ENCODE measurements at regions not wholly inside any gene's neighbourhood (a gene's known extent, or its start where the extent isn't known, plus 50 kb on each side); places are given as distances from the start of the nearest gene placed in this dataset.

GRCh38 chr10:109393425-109393824 is 529.9 kb downstream of the XPNPEP1 start (continued):
- TF ChIP-seq ZSCAN18 (CRISPR knock-in tag; IDR thresholded peaks at IDR 0.05) = no peak

DNA sequence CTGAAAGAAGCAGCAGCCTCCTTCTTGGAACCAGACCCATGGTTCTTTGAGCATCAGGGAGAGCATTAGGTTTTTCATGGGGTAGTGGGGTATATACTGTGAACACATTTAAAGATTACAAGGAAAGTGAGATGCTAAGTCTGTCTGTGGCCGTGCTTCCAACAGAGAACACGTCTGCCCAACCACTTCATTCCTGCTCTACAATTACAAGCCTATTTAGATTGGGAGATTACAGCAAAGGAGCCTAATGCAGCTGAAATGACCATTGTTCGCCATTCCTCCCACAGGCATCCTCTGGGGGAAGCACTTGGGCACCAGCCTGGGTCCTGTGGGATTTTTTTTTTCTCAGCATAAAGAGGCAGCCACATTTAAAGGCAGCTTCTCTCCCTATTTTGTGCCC is 536.4 kb downstream of the XPNPEP1 start:
- H3K9me3 Mint-ChIP-seq = no peaks in the 10 kb centered on the region
- POLR2A ChIA-PET = interaction anchor here (0.5 kb wide), 1 partner anchor 11 kb away, joined by 4 read pairs; no protein-coding TSS in a partner anchor

GRCh38 chr10:109386101-109386500 is 537.2 kb downstream of the XPNPEP1 start:
- no peaks in the 10 kb centered on the region for H3K4me1 Mint-ChIP-seq
- no peak for DNase-seq (ENCODE audit: low spot score)
- no peak for ATAC-seq
- H3K9me3 Mint-ChIP-seq = no peaks in the 10 kb centered on the region
- H3K27ac Mint-ChIP-seq = no peak overlapping the region
- CTCF ChIA-PET = no interaction called here
- no peaks in the 10 kb centered on the region for H3K27me3 Mint-ChIP-seq (ENCODE audit: low read depth)
- POLR2A ChIA-PET = interaction anchor here (0.5 kb wide), 1 partner anchor 10 kb away, joined by 4 read pairs; no protein-coding TSS in a partner anchor
- no peaks in the 10 kb centered on the region for H3K36me3 Mint-ChIP-seq
- H3K4me3 Mint-ChIP-seq = no peak overlapping the region
- TF ChIP-seq GABPB1 (CRISPR knock-in tag; IDR thresholded peaks at IDR 0.05) (no peak), ZMAT4 (CRISPR knock-in tag; IDR thresholded peaks at IDR 0.05) (no peak), PRRX2 (CRISPR knock-in tag; IDR thresholded peaks at IDR 0.05) (no peak), FOXP1 (CRISPR knock-in tag; IDR thresholded peaks at IDR 0.05; ENCODE audit: borderline replicate concordance) (no peak), USF2 (CRISPR knock-in tag; IDR thresholded peaks at IDR 0.05) (no peak), ESRRA (CRISPR knock-in tag; IDR thresholded peaks at IDR 0.05; ENCODE audit: borderline replicate concordance) (no peak), NR1H2 (CRISPR knock-in tag; IDR thresholded peaks at IDR 0.05) (no peak), ZNF232 (CRISPR knock-in tag; IDR thresholded peaks at IDR 0.05) (no peak), SOX15 (CRISPR knock-in tag; IDR thresholded peaks at IDR 0.05) (no peak), ZNF219 (CRISPR knock-in tag; IDR thresholded peaks at IDR 0.05; ENCODE audit: borderline replicate concordance) (no peak), NFATC4 (CRISPR knock-in tag; IDR thresholded peaks at IDR 0.05) (no peak), NFYB (CRISPR knock-in tag; conservative IDR thresholded peaks at IDR 0.05; ENCODE audit: low read depth) (no peak)
- TF ChIP-seq, protein P1, sequence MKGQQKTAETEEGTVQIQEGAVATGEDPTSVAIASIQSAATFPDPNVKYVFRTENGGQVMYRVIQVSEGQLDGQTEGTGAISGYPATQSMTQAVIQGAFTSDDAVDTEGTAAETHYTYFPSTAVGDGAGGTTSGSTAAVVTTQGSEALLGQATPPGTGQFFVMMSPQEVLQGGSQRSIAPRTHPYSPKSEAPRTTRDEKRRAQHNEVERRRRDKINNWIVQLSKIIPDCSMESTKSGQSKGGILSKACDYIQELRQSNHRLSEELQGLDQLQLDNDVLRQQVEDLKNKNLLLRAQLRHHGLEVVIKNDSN (CRISPR knock-in tag; IDR thresholded peaks at IDR 0.05) = no peak
- TF ChIP-seq, protein P2, sequence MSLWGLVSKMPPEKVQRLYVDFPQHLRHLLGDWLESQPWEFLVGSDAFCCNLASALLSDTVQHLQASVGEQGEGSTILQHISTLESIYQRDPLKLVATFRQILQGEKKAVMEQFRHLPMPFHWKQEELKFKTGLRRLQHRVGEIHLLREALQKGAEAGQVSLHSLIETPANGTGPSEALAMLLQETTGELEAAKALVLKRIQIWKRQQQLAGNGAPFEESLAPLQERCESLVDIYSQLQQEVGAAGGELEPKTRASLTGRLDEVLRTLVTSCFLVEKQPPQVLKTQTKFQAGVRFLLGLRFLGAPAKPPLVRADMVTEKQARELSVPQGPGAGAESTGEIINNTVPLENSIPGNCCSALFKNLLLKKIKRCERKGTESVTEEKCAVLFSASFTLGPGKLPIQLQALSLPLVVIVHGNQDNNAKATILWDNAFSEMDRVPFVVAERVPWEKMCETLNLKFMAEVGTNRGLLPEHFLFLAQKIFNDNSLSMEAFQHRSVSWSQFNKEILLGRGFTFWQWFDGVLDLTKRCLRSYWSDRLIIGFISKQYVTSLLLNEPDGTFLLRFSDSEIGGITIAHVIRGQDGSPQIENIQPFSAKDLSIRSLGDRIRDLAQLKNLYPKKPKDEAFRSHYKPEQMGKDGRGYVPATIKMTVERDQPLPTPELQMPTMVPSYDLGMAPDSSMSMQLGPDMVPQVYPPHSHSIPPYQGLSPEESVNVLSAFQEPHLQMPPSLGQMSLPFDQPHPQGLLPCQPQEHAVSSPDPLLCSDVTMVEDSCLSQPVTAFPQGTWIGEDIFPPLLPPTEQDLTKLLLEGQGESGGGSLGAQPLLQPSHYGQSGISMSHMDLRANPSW (CRISPR knock-in tag; conservative IDR thresholded peaks at IDR 0.05; ENCODE audit: low read depth) = no peak

More for the DNA sequence above, 536.4 kb downstream of the XPNPEP1 start:
- Mint-ChIP-seq H3K27me3 (ENCODE audit: low read depth) (no peaks in the 10 kb centered on the region), H3K27ac (no peak overlapping the region), H3K4me3 (no peak overlapping the region), H3K36me3 (no peaks in the 10 kb centered on the region), H3K4me1 (no peaks in the 10 kb centered on the region)
- TF ChIP-seq JUN (CRISPR knock-in tag; IDR thresholded peaks at IDR 0.05) (no peak), ELF4 (CRISPR knock-in tag; IDR thresholded peaks at IDR 0.05; ENCODE audit: low read depth) (no peak), MYBL2 (CRISPR knock-in tag; IDR thresholded peaks at IDR 0.05) (no peak), ZNF532 (CRISPR knock-in tag; IDR thresholded peaks at IDR 0.05; ENCODE audit: borderline replicate concordance) (no peak)
- CTCF ChIA-PET = no interaction called here
- ATAC-seq (no peak), DNase-seq (ENCODE audit: low spot score) (no peak)

Measured in WTC11 (cell line).